Choroid plexus epithelial cell (primary cell): ENCODE measurements at regions not wholly inside any gene's neighbourhood (a gene's known extent, or its start where the extent isn't known, plus 50 kb on each side); places are given as distances from the start of the nearest gene placed in this dataset.

ENCODE experiments used
- DNase-seq: peaks from one replicate; pipeline ENCODE4 v3.0.0-alpha.2; 2010; ENCODE audit warnings: low read depth
- H3K4me3 ChIP-seq: 2 replicates; pipeline ENCODE4 v1.5.1; 2011; ENCODE audit warnings: low read depth, mild to moderate bottlenecking, control low read depth, low read length, moderate library complexity
- CTCF ChIP-seq: conservative IDR thresholded peaks from 2 replicates; pipeline ENCODE4 v1.5.1; 2011; ENCODE audit warnings: low read depth, mild to moderate bottlenecking, control low read depth, inconsistent platforms, low read length, moderate library complexity

- H3K4me3 ChIP-seq = no peak overlapping the region
- no peak for DNase-seq
- no peak for TF ChIP-seq CTCF
Measured at GRCh38 chr3:191696348-191696747, 235.4 kb downstream of the PYDC2 start.

GRCh38 chr3:191699546-191699945 lies 238.6 kb downstream of the PYDC2 start:
- H3K4me3 ChIP-seq = no peak overlapping the region
- no peak for DNase-seq
- TF ChIP-seq CTCF = no peak

GRCh38 chr3:191702121-191702520 lies 241.2 kb downstream of the PYDC2 start:
- DNase-seq = no peak
- no peak for TF ChIP-seq CTCF
- H3K4me3 ChIP-seq = no peak overlapping the region

- no peak for TF ChIP-seq CTCF
- H3K4me3 ChIP-seq = no peak overlapping the region
- no peak for DNase-seq
Measured at GRCh38 chr3:191707817-191708216, 246.9 kb downstream of the PYDC2 start.

- no peak overlapping the region for H3K4me3 ChIP-seq
- DNase-seq = no peak
- no peak for TF ChIP-seq CTCF
Measured at GRCh38 chr3:191715585-191715984, 254.6 kb downstream of the PYDC2 start.

GRCh38 chr3:191721390-191721861 lies 260.5 kb downstream of the PYDC2 start:
- TF ChIP-seq CTCF = no peak
- H3K4me3 ChIP-seq = no peak overlapping the region
- no peak for DNase-seq

- H3K4me3 ChIP-seq = no peak overlapping the region
- TF ChIP-seq CTCF = no peak
- DNase-seq = no peak
Measured at GRCh38 chr3:191721990-191722389, 261.0 kb downstream of the PYDC2 start.
